ENCODE measurements at regions not wholly inside any gene's neighbourhood (a gene's known extent, or its start where the extent isn't known, plus 50 kb on each side); places are given as distances from the start of the nearest gene placed in this dataset.
A peak's percentile ranks its signal among the peaks of the same experiment; 100 is the strongest.

DNA sequence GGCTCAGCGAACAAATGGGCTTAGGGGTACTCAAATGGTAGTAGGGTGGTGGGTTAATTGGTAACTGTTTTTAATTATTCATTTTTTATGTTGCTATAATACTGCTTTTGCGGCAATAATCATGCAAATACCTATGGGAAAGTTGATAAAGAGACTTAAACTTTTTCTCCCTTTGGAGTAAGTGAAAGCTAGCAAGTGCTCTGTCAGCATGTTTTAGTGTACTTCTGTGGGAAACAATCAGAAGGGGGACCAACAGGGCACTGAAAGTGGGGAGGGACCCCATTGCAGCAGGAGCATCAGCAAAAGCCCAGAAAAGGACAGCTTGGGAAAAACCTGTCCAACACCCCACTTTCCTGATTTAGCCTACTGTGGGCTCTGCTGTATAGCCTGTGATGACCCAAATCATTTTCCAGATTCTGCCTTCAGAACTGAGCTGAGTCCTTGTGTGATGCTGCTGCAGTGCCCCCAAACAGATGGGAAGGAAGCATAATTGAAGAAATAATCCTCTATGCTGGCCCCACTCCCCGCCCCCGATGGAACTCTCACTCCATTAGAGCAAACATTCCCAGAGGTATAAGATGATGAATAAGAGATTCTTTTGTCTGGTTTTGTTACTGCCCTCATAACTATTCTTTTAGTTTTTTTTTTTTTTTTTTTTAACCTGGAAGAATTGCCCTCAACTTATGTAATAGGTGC is 322.8 kb downstream of the CD83 start:
- ChIA-PET CTCF (no interaction called here), POLR2A (no interaction called here)
- TF ChIP-seq, protein P1, sequence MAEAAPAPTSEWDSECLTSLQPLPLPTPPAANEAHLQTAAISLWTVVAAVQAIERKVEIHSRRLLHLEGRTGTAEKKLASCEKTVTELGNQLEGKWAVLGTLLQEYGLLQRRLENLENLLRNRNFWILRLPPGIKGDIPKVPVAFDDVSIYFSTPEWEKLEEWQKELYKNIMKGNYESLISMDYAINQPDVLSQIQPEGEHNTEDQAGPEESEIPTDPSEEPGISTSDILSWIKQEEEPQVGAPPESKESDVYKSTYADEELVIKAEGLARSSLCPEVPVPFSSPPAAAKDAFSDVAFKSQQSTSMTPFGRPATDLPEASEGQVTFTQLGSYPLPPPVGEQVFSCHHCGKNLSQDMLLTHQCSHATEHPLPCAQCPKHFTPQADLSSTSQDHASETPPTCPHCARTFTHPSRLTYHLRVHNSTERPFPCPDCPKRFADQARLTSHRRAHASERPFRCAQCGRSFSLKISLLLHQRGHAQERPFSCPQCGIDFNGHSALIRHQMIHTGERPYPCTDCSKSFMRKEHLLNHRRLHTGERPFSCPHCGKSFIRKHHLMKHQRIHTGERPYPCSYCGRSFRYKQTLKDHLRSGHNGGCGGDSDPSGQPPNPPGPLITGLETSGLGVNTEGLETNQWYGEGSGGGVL (tag by site-specific recombination; IDR thresholded peaks at IDR 0.05): no peak
- TF ChIP-seq ZNF202 (tag by site-specific recombination; IDR thresholded peaks at IDR 0.05; ENCODE audit: borderline replicate concordance) (no peak), ZNF548 (tag by site-specific recombination; IDR thresholded peaks at IDR 0.05) (no peak), OVOL3 (tag by site-specific recombination; IDR thresholded peaks at IDR 0.05) (no peak), ZNF501 (tag by site-specific recombination; IDR thresholded peaks at IDR 0.05) (no peak), ZNF211 (tag by site-specific recombination; IDR thresholded peaks at IDR 0.05; ENCODE audit: low read depth) (no peak), ZNF555 (tag by site-specific recombination; conservative IDR thresholded peaks at IDR 0.05) (no peak), ZNF311 (tag by site-specific recombination; IDR thresholded peaks at IDR 0.05; ENCODE audit: borderline replicate concordance) (no peak), HOXC10 (CRISPR knock-in tag; IDR thresholded peaks at IDR 0.05) (no peak), ZNF132 (tag by site-specific recombination; IDR thresholded peaks at IDR 0.05; ENCODE audit: borderline replicate concordance) (no peak)
- TF ChIP-seq, protein P2, sequence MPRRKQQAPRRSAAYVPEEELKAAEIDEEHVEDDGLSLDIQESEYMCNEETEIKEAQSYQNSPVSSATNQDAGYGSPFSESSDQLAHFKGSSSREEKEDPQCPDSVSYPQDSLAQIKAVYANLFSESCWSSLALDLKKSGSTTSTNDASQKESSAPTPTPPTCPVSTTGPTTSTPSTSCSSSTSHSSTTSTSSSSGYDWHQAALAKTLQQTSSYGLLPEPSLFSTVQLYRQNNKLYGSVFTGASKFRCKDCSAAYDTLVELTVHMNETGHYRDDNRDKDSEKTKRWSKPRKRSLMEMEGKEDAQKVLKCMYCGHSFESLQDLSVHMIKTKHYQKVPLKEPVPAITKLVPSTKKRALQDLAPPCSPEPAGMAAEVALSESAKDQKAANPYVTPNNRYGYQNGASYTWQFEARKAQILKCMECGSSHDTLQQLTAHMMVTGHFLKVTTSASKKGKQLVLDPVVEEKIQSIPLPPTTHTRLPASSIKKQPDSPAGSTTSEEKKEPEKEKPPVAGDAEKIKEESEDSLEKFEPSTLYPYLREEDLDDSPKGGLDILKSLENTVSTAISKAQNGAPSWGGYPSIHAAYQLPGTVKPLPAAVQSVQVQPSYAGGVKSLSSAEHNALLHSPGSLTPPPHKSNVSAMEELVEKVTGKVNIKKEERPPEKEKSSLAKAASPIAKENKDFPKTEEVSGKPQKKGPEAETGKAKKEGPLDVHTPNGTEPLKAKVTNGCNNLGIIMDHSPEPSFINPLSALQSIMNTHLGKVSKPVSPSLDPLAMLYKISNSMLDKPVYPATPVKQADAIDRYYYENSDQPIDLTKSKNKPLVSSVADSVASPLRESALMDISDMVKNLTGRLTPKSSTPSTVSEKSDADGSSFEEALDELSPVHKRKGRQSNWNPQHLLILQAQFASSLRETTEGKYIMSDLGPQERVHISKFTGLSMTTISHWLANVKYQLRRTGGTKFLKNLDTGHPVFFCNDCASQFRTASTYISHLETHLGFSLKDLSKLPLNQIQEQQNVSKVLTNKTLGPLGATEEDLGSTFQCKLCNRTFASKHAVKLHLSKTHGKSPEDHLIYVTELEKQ (tag by site-specific recombination; IDR thresholded peaks at IDR 0.05; ENCODE audit: borderline replicate concordance): no peak
- Histone ChIP-seq H3K27ac (ENCODE audit: extremely low read depth, low read depth, low read length) (no peak overlapping the region), H3K36me3 (ENCODE audit: control insufficient read depth in 2 of 2, insufficient read depth in 1 of 2, low read length in 2 of 2) (no peaks in the 10 kb centered on the region), H3K9me3 (ENCODE audit: control insufficient read depth, insufficient read depth, low read depth, low read length) (no peaks in the 10 kb centered on the region), H3K4me1 (ENCODE audit: control insufficient read depth, insufficient read depth, low read length) (no peaks in the 10 kb centered on the region), H3K4me3 (ENCODE audit: low read depth, low read length) (no peak overlapping the region)

DNA sequence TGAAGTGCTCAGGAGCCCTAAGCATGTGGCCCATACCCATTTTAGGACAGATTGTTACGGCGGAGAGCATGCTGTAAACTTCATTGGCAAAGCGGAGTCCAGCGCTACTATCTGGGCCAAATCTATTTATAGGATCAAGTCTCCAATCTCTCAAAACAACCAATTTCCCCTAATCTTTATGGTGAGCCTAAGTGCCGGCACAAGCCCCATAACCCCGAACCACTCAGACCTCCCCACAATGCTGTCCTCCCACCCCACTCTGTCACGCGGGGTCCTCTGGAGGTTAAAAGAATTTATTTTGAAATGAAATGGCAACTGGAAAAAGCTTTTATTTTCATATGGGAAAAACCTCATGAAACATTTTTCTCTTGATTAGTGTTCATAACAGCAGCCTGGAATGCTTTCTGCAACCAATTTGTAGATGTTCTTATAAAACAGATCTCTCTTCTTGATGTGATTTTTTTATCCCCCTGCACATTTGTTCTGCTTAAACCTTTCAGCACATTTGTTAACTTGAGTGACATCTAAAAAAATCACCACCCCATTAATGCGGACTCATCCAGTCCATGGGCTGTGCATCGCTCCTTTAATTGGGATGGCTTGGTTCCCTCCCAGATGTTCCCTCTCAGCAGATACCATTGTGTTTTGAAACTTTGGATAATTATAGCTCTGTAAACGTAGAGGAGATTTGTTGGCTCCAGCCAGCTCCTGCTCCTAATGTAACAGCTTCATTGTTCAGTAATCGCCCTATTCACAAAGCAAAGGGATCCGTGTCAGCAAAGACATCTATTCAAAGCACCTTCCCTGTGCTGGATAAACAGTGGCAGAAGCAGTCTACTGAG is 323.6 kb downstream of the CD83 start:
- no peak overlapping the region for H3K27ac ChIP-seq (ENCODE audit: extremely low read depth, low read depth, low read length)
- H3K36me3 ChIP-seq (ENCODE audit: control insufficient read depth in 2 of 2, insufficient read depth in 1 of 2, low read length in 2 of 2): no peaks in the 10 kb centered on the region
- no peaks in the 10 kb centered on the region for H3K4me1 ChIP-seq (ENCODE audit: control insufficient read depth, insufficient read depth, low read length)
- no peak overlapping the region for H3K4me3 ChIP-seq (ENCODE audit: low read depth, low read length)
- H3K9me3 ChIP-seq (ENCODE audit: control insufficient read depth, insufficient read depth, low read depth, low read length): no peaks in the 10 kb centered on the region
- ChIA-PET POLR2A (no interaction called here), CTCF (interaction anchor here (0.9 kb wide), 1 partner anchor 11 kb away, joined by 5 read pairs; no protein-coding TSS in a partner anchor)
- TF ChIP-seq MEIS1 (CRISPR knock-in tag; IDR thresholded peaks at IDR 0.05; ENCODE audit: borderline replicate concordance) (no peak), SP7 (tag by site-specific recombination; IDR thresholded peaks at IDR 0.05) (peak; percentile 60; the same call in 1 of the 2 replicates)

DNA sequence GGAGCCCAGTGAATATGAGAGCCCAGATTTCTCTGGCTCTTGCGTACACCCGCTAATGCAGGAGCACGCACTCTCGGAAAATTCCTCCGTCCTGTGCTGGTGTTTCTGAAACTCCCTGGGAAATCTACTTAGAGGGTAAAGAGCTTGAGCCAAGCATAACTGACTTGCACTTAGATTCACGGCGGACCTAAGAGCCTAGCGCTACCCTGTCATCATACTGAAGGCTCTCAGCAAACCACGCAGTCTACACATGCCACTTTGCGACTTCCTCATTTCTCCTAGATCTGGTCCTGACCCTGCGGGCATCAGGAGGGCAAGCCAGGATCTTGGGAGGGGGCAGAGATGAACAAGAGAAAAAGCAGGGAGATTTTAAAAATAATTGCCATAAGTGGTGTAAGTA is 324.7 kb downstream of the CD83 start:
- Histone ChIP-seq H3K9me3 (ENCODE audit: control insufficient read depth, insufficient read depth, low read depth, low read length) (no peaks in the 10 kb centered on the region), H3K27ac (ENCODE audit: extremely low read depth, low read depth, low read length) (no peak overlapping the region), H3K4me1 (ENCODE audit: control insufficient read depth, insufficient read depth, low read length) (no peaks in the 10 kb centered on the region), H3K36me3 (ENCODE audit: control insufficient read depth in 2 of 2, insufficient read depth in 1 of 2, low read length in 2 of 2) (no peaks in the 10 kb centered on the region), H3K4me3 (ENCODE audit: low read depth, low read length) (no peak overlapping the region)
- CTCF ChIA-PET: no interaction called here
- POLR2A ChIA-PET: no interaction called here
- TF ChIP-seq ZNF664 (tag by site-specific recombination; IDR thresholded peaks at IDR 0.05) (no peak), ZNF10 (tag by site-specific recombination; IDR thresholded peaks at IDR 0.05) (no peak), SETDB1 (IDR thresholded peaks at IDR 0.05; ENCODE audit: insufficient read length, low read length) (no peak), ZSCAN16 (tag by site-specific recombination; IDR thresholded peaks at IDR 0.05) (no peak)
- TF ChIP-seq, protein P3, sequence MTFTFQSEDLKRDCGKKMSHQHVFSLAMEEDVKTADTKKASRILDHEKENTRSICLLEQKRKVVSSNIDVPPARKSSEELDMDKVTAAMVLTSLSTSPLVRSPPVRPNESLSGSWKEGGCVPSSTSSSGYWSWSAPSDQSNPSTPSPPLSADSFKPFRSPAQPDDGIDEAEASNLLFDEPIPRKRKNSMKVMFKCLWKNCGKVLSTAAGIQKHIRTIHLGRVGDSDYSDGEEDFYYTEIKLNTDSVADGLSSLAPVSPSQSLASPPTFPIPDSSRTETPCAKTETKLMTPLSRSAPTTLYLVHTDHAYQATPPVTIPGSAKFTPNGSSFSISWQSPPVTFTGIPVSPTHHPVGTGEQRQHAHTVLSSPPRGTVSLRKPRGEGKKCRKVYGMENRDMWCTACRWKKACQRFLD (tag by site-specific recombination; IDR thresholded peaks at IDR 0.05): no peak
